Gastrocnemius medialis (tissue), 4 donors: ENCODE measurements at regions not wholly inside any gene's neighbourhood (a gene's known extent, or its start where the extent isn't known, plus 50 kb on each side); places are given as distances from the start of the nearest gene placed in this dataset.

Source experiments
- ATAC-seq, 2 donors: fragments of 150-250 bp; one replicate each; pipeline ENCODE4 v1.9.1; 2016
- DNase-seq, 2 donors: peaks; one replicate each; pipeline ENCODE4 v3.0.0-alpha.2; 2019
- H3K27ac ChIP-seq, 4 donors: fragments of 200-600 bp; sonication (generic); 1 replicate in 1 of 4; 2 replicates in 3 of 4; pipeline ENCODE4 v1.5.1; 2016 to 2018; ENCODE audit warnings: mild to moderate bottlenecking in 2 of 4, moderate library complexity in 1 of 4
- H3K27me3 ChIP-seq, 3 donors: fragments of 200-600 bp; sonication (generic) in 2 of 3; 1 replicate in 1 of 3; 2 replicates in 2 of 3; pipeline versions ENCODE4 v1.5.1 to v1.6.0; 2016 to 2019; ENCODE audit warnings: mild to moderate bottlenecking in 1 of 3, moderate library complexity in 1 of 3
- H3K36me3 ChIP-seq, 2 donors: fragments of 200-600 bp; sonication (generic) in 1 of 2; one replicate each; pipeline ENCODE4 v1.5.1; 2017 to 2018
- H3K4me1 ChIP-seq, 2 donors: fragments of 200-600 bp; sonication (generic) in 1 of 2; one replicate each; pipeline ENCODE4 v1.5.1; 2016 to 2017; ENCODE audit warnings: mild to moderate bottlenecking in 2 of 2
- H3K4me3 ChIP-seq, 4 donors: fragments of 200-600 bp; sonication (generic) in 3 of 4; 1 replicate in 1 of 4; 2 replicates in 3 of 4; pipeline ENCODE4 v1.5.1; 2016 to 2019; ENCODE audit warnings: mild to moderate bottlenecking in 2 of 4
- H3K9me3 ChIP-seq, 3 donors: fragments of 200-600 bp; sonication (generic) in 2 of 3; 1 replicate in 1 of 3; 2 replicates in 2 of 3; pipeline ENCODE4 v1.5.1; 2016 to 2019
- POLR2A ChIP-seq, 2 donors: fragments of 450-650 bp; IDR thresholded peaks; one replicate each; pipeline ENCODE4 v1.6.1; 2017; ENCODE audit warnings: antibody characterized with exemption in 2 of 2, mild to moderate bottlenecking in 2 of 2, moderate library complexity in 2 of 2
- in situ Hi-C, 4 donors: fragments of 200-750 bp; cut with MboI; loops; one replicate each; pipeline versions ENCODE4 v1.15.0 to v1.8.0; 2017; ENCODE audit warnings: low sequenced_read_pairs in 4 of 4
- intact Hi-C: fragments of 100-400 bp; cut with DNase I; formaldehyde crosslinking; loops from one replicate; pipeline ENCODE4 v1.15.1; 2023; ENCODE audit warnings: low total_unique reads
- TF ChIP-seq, protein P1 (sequence below), 5 experiments: fragments of 450-650 bp in 3 of 5; fragments of 200-600 bp in 2 of 5; sonication (generic) in 2 of 5; IDR thresholded peaks in 4 of 5; conservative IDR thresholded peaks in 1 of 5; 1 replicate in 4 of 5; 2 replicates in 1 of 5; pipeline ENCODE4 v1.5.1; 2016 to 2019; ENCODE audit warnings: antibody characterized with exemption in 5 of 5, mild to moderate bottlenecking in 3 of 5, moderate library complexity in 3 of 5

- intact Hi-C loops, result no loop called here
- Histone ChIP-seq H3K36me3 (no peaks in the 10 kb centered on the region), H3K27ac (no peak overlapping the region), H3K9me3 (no peaks in the 10 kb centered on the region), H3K4me3 (no peak overlapping the region), H3K4me1 (no peaks in the 10 kb centered on the region), H3K27me3 (no peaks in the 10 kb centered on the region)
- in situ Hi-C loops, result no loop called here
- TF ChIP-seq, protein P1, sequence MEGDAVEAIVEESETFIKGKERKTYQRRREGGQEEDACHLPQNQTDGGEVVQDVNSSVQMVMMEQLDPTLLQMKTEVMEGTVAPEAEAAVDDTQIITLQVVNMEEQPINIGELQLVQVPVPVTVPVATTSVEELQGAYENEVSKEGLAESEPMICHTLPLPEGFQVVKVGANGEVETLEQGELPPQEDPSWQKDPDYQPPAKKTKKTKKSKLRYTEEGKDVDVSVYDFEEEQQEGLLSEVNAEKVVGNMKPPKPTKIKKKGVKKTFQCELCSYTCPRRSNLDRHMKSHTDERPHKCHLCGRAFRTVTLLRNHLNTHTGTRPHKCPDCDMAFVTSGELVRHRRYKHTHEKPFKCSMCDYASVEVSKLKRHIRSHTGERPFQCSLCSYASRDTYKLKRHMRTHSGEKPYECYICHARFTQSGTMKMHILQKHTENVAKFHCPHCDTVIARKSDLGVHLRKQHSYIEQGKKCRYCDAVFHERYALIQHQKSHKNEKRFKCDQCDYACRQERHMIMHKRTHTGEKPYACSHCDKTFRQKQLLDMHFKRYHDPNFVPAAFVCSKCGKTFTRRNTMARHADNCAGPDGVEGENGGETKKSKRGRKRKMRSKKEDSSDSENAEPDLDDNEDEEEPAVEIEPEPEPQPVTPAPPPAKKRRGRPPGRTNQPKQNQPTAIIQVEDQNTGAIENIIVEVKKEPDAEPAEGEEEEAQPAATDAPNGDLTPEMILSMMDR (IDR thresholded peaks at IDR 0.05 in 4 of 5, conservative IDR thresholded peaks at IDR 0.05 in 1 of 5), result no peak
- TF ChIP-seq POLR2A (IDR thresholded peaks at IDR 0.05), result no peak
- DNase-seq (no peak), ATAC-seq (no peak)
Measured at GRCh38 chr3:95168526-95168925, 1105.7 kb downstream of the NSUN3 start.

- no peak for DNase-seq
Measured at GRCh38 chr3:95172164-95172943, 1109.5 kb downstream of the NSUN3 start.

GRCh38 chr3:95177096-95177495, 1114.2 kb downstream of the NSUN3 start:
- H3K27me3 ChIP-seq, result no peaks in the 10 kb centered on the region
- no peaks in the 10 kb centered on the region for H3K4me1 ChIP-seq
- H3K27ac ChIP-seq, result no peak overlapping the region
- no peak for DNase-seq
- ATAC-seq, result no peak
- no peak for TF ChIP-seq POLR2A (IDR thresholded peaks at IDR 0.05)
- TF ChIP-seq, protein P1 (IDR thresholded peaks at IDR 0.05 in 4 of 5, conservative IDR thresholded peaks at IDR 0.05 in 1 of 5), result no peak
- no peak overlapping the region for H3K4me3 ChIP-seq
- H3K9me3 ChIP-seq, result no peaks in the 10 kb centered on the region
- intact Hi-C loops (no loop called here), in situ Hi-C loops (no loop called here)
- no peaks in the 10 kb centered on the region for H3K36me3 ChIP-seq

More at GRCh38 chr3:95172164-95172943, 1109.5 kb downstream of the NSUN3 start:
- no peaks in the 10 kb centered on the region for H3K4me1 ChIP-seq
- intact Hi-C loops, result no loop called here
- in situ Hi-C loops, result no loop called here
- H3K36me3 ChIP-seq, result no peaks in the 10 kb centered on the region
- no peak for TF ChIP-seq POLR2A (IDR thresholded peaks at IDR 0.05)
- TF ChIP-seq, protein P1 (IDR thresholded peaks at IDR 0.05 in 4 of 5, conservative IDR thresholded peaks at IDR 0.05 in 1 of 5), result no peak
- no peak for ATAC-seq
- no peaks in the 10 kb centered on the region for H3K27me3 ChIP-seq
- H3K4me3 ChIP-seq, result no peak overlapping the region
- H3K9me3 ChIP-seq, result no peaks in the 10 kb centered on the region
- no peak overlapping the region for H3K27ac ChIP-seq

- Histone ChIP-seq H3K36me3 (no peaks in the 10 kb centered on the region), H3K9me3 (no peaks in the 10 kb centered on the region), H3K4me1 (no peaks in the 10 kb centered on the region), H3K4me3 (no peak overlapping the region), H3K27me3 (no peaks in the 10 kb centered on the region), H3K27ac (no peak overlapping the region)
- no peak for DNase-seq
- no peak for ATAC-seq
- intact Hi-C loops, result no loop called here
- in situ Hi-C loops, result no loop called here
- no peak for TF ChIP-seq POLR2A (IDR thresholded peaks at IDR 0.05)
- TF ChIP-seq, protein P1 (IDR thresholded peaks at IDR 0.05 in 4 of 5, conservative IDR thresholded peaks at IDR 0.05 in 1 of 5), result no peak
Measured at GRCh38 chr3:95184038-95184437, 1121.2 kb downstream of the NSUN3 start.
